PC-3 (cell line): ENCODE measurements at regions not wholly inside any gene's neighbourhood (a gene's known extent, or its start where the extent isn't known, plus 50 kb on each side); places are given as distances from the start of the nearest gene placed in this dataset.

Source experiments
- ATAC-seq: fragments of 200-7000 bp; cut with Tn5 transposase; 2 replicates; pipeline ENCODE4 v1.9.1; 2020; ENCODE audit warnings: mild to moderate bottlenecking, moderate library complexity
- BruUV-seq: library from RNA; stranded (reverse); fragments of 400-500 nt; replicated peaks from 2 replicates; lab custom pipeline; 2021; lab: Mats Ljungman, UMichigan
- CTCF ChIA-PET: fragments of 300-600 bp; sonication (Branson Sonifier 250); formaldehyde crosslinking; loops from one replicate; lab custom pipeline; 2022; ENCODE audit warnings: antibody characterized with exemption; lab: Charles Lee
- POLR2A ChIA-PET: fragments of 300-600 bp; sonication (Branson Sonifier 250); formaldehyde crosslinking; loops from one replicate; lab custom pipeline; 2022; ENCODE audit warnings: antibody characterized with exemption; ENCODE audit not compliant: unreplicated experiment; lab: Charles Lee
- DNase-seq: peaks from one replicate; pipeline ENCODE4 v3.0.0-alpha.2; 2015
- H2AFZ ChIP-seq: fragments of 300-600 bp; sonication (generic); 2 replicates; pipeline ENCODE4 v1.6.0; 2016; ENCODE audit warnings: antibody characterized with exemption, low read length
- H3F3A ChIP-seq: fragments of 300-600 bp; sonication (generic); one replicate; pipeline ENCODE4 v1.6.0; 2017; ENCODE audit warnings: antibody characterized with exemption, low read length, control low read depth, mild to moderate bottlenecking; ENCODE audit not compliant: unreplicated experiment
- H3K27ac ChIP-seq: fragments of 300-600 bp; sonication (generic); 2 replicates; pipeline ENCODE4 v1.5.1; 2016; ENCODE audit warnings: mild to moderate bottlenecking, low read length
- H3K27me3 ChIP-seq: fragments of 300-600 bp; sonication (generic); 2 replicates; pipeline ENCODE4 v1.6.1; 2016; ENCODE audit warnings: low read length, mixed read lengths
- H3K36me3 ChIP-seq: fragments of 300-600 bp; sonication (generic); 2 replicates; pipeline ENCODE4 v1.6.1; 2016; ENCODE audit warnings: low read depth, mixed run types, low read length, mixed read lengths
- H3K4me1 ChIP-seq: fragments of 300-600 bp; sonication (generic); 2 replicates; pipeline ENCODE4 v1.5.1; 2016; ENCODE audit warnings: low read length; ENCODE audit not compliant: insufficient read depth
- H3K4me2 ChIP-seq: fragments of 300-600 bp; sonication (generic); 2 replicates; pipeline ENCODE4 v1.6.0; 2016; ENCODE audit warnings: low read length
- H3K4me3 ChIP-seq: fragments of 300-600 bp; sonication (generic); 2 replicates; pipeline ENCODE4 v1.5.1; 2016; ENCODE audit warnings: mild to moderate bottlenecking, low read length, mixed read lengths
- H3K79me2 ChIP-seq: fragments of 300-600 bp; sonication (generic); 2 replicates; pipeline ENCODE4 v1.6.1; 2017; ENCODE audit warnings: low read length, mixed read lengths
- H3K9ac ChIP-seq: fragments of 300-600 bp; sonication (generic); 2 replicates; pipeline ENCODE4 v1.6.0; 2016; ENCODE audit warnings: mild to moderate bottlenecking, low read length
- H3K9me2 ChIP-seq: fragments of 300-600 bp; sonication (generic); replicated peaks from 2 replicates; pipeline ENCODE4 v1.6.1; 2016; ENCODE audit warnings: mixed run types, low read length, mixed read lengths
- H3K9me3 ChIP-seq: fragments of 300-600 bp; sonication (generic); 2 replicates; pipeline ENCODE4 v1.6.1; 2016; ENCODE audit warnings: low read length, mixed read lengths
- H4K20me1 ChIP-seq: fragments of 300-600 bp; sonication (generic); 2 replicates; pipeline ENCODE4 v1.6.1; 2016; ENCODE audit warnings: low read length, mixed read lengths
- CTCF ChIP-seq: fragments of 300-600 bp; sonication (generic); conservative IDR thresholded peaks from 2 replicates; pipeline ENCODE4 v1.5.1; 2017; ENCODE audit warnings: antibody characterized with exemption, low read depth, mild to moderate bottlenecking, low read length
- EZH2 ChIP-seq: fragments of 300-600 bp; sonication (generic); IDR thresholded peaks from one replicate; pipeline ENCODE4 v1.6.1; 2017; ENCODE audit warnings: antibody characterized with exemption, mild to moderate bottlenecking, low read length; ENCODE audit not compliant: unreplicated experiment
- EZH2phosphoT487 ChIP-seq: fragments of 300-600 bp; sonication (generic); IDR thresholded peaks from 2 replicates; pipeline ENCODE4 v1.6.1; 2018; ENCODE audit warnings: mild to moderate bottlenecking, antibody characterized with exemption, low read length, borderline replicate concordance
- intact Hi-C: fragments of 100-400 bp; cut with micrococcal nuclease; formaldehyde crosslinking; loops from 2 replicates; pipeline ENCODE4 v1.9.0; 2023

GRCh38 chrX:122907375-122907774, 276.7 kb upstream of the GRIA3 start:
- no peak overlapping the region for H3K27ac ChIP-seq
- no peak overlapping the region for H3K4me3 ChIP-seq
- H3K9ac ChIP-seq, result no peak overlapping the region
- H3K27me3 ChIP-seq, result no peaks in the 10 kb centered on the region
- H3K9me2 ChIP-seq, result no peaks in the 10 kb centered on the region
- no peaks in the 10 kb centered on the region for H3K36me3 ChIP-seq
- POLR2A ChIA-PET, result no interaction called here
- H3K79me2 ChIP-seq, result no peaks in the 10 kb centered on the region
- no TSS peak for BruUV-seq
- H4K20me1 ChIP-seq, result no peaks in the 10 kb centered on the region
- DNase-seq (no peak), ATAC-seq (no peak)
- H3K9me3 ChIP-seq, result no peaks in the 10 kb centered on the region
- CTCF ChIA-PET, result no interaction called here
- TF ChIP-seq CTCF, result no peak
- no peak overlapping the region for H3K4me2 ChIP-seq
- no peaks in the 10 kb centered on the region for H3K4me1 ChIP-seq
- intact Hi-C loops, result no loop called here
- H3F3A ChIP-seq, result no peaks in the 10 kb centered on the region
- no peak overlapping the region for H2AFZ ChIP-seq

DNA sequence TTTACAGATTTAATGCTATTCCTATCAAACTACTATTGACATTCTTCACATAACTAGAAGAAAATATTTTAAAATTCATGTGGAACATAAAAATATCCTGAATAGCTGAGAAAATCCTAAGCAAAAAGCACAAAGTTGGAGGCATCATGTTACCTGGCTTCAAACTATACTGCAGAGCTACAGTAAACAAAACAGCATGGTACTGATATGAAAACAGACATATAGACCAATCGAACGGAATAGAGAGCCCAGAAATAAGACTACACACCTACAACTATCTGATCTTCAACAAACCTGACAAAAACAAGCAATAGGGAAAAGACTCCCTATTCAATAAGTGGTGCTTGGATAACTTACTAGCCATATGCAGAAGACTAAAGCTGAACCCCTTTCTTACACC, 273.4 kb upstream of the GRIA3 start:
- Histone ChIP-seq H3K4me2 (no peak overlapping the region), H3K4me1 (no peaks in the 10 kb centered on the region), H3K27me3 (no peaks in the 10 kb centered on the region), H3K9ac (no peak overlapping the region), H3K9me2 (no peaks in the 10 kb centered on the region), H3F3A (no peaks in the 10 kb centered on the region), H3K4me3 (no peak overlapping the region), H3K36me3 (no peaks in the 10 kb centered on the region), H4K20me1 (no peaks in the 10 kb centered on the region), H3K27ac (no peak overlapping the region), H3K79me2 (no peaks in the 10 kb centered on the region), H2AFZ (no peak overlapping the region), H3K9me3 (no peaks in the 10 kb centered on the region)
- intact Hi-C loops, result no loop called here
- POLR2A ChIA-PET, result no interaction called here
- ATAC-seq (no peak), DNase-seq (no peak)
- no peak for TF ChIP-seq CTCF
- no peak for TF ChIP-seq EZH2
- TF ChIP-seq EZH2phosphoT487, result no peak
- CTCF ChIA-PET, result no interaction called here
- no TSS peak for BruUV-seq

DNA sequence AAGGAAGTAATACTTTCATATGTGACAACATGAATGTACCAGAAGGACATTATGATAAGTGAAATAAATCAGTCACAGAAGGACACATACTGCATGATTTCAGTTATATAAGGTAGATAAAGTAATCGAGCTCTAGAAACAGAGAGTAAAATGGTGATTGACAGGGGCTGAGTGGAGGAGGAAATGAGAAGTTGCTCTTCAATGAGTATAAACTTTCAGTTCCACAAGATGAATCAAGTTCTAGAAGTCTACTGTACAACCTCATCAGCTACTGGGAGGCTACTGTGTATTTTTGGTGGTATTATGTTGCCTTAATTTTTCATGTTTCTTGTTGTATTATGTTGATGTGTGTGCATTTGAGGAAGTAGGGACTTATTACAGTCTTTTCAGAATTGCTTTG, 270.9 kb upstream of the GRIA3 start:
- DNase-seq, result no peak
- POLR2A ChIA-PET, result no interaction called here
- Histone ChIP-seq H3K9me2 (no peaks in the 10 kb centered on the region), H3K27ac (no peak overlapping the region), H3K4me2 (no peak overlapping the region), H3K4me3 (no peak overlapping the region), H3K36me3 (no peaks in the 10 kb centered on the region), H3K9me3 (no peaks in the 10 kb centered on the region), H3K27me3 (no peaks in the 10 kb centered on the region), H3K9ac (no peak overlapping the region), H3F3A (no peaks in the 10 kb centered on the region), H3K4me1 (no peaks in the 10 kb centered on the region), H3K79me2 (no peaks in the 10 kb centered on the region), H2AFZ (no peak overlapping the region), H4K20me1 (no peaks in the 10 kb centered on the region)
- intact Hi-C loops, result no loop called here
- ATAC-seq, result no peak
- TF ChIP-seq CTCF, result no peak
- no peak for TF ChIP-seq EZH2phosphoT487
- TF ChIP-seq EZH2, result no peak
- BruUV-seq, result no TSS peak
- CTCF ChIA-PET, result no interaction called here
